ENCODE measurements at regions not wholly inside any gene's neighbourhood (a gene's known extent, or its start where the extent isn't known, plus 50 kb on each side); places are given as distances from the start of the nearest gene placed in this dataset.

DNA sequence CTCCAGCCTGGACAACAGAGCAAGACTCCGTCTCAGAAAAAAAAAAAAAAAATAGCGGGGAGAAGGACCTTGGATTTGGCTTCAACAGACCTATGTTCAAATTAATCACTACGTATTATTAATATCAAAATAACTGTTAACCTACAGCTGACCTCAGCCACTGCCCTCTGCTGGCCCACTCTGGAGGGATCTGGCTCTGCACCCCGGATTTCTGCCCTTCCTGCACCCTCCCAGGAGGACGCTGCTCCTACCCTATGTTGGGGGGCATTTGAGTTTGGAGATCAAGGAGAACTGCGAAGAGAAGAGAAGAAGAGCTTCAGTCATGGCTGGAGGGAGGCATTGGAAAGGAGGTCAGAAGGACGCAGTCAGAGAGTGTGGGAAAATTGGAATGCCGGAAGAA lies 96.7 kb downstream of the PSMG1 start:
- Histone ChIP-seq H3K9ac (ENCODE audit: low read length in 3 of 3) (no peak overlapping the region), H3K9me3 (ENCODE audit: control insufficient read depth in 2 of 3, insufficient read depth in 1 of 3, low read length in 3 of 3) (no peaks in the 10 kb centered on the region), H3K27me3 (ENCODE audit: control insufficient read depth, insufficient read depth, low read length) (no peaks in the 10 kb centered on the region), H3K36me3 (ENCODE audit: control insufficient read depth in 2 of 3, insufficient read depth in 3 of 3, low read length in 3 of 3) (no peaks in the 10 kb centered on the region), H3K4me1 (ENCODE audit: control insufficient read depth in 2 of 3, insufficient read depth in 2 of 3, low read depth in 1 of 3, low read length in 3 of 3) (peaks cover 0 to 3% (median 3%) of the 10 kb centered on the region in 3 donors), H3K27ac (ENCODE audit: low read depth in 2 of 2, low read length in 2 of 2) (no peak overlapping the region), H3K4me3 (ENCODE audit: low read length in 3 of 3) (no peak overlapping the region)
- FAIRE-seq (no peak), DNase-seq (no peak)
- intact Hi-C loops (cut with DNase I), result no loop called here
- TF ChIP-seq, protein P1, sequence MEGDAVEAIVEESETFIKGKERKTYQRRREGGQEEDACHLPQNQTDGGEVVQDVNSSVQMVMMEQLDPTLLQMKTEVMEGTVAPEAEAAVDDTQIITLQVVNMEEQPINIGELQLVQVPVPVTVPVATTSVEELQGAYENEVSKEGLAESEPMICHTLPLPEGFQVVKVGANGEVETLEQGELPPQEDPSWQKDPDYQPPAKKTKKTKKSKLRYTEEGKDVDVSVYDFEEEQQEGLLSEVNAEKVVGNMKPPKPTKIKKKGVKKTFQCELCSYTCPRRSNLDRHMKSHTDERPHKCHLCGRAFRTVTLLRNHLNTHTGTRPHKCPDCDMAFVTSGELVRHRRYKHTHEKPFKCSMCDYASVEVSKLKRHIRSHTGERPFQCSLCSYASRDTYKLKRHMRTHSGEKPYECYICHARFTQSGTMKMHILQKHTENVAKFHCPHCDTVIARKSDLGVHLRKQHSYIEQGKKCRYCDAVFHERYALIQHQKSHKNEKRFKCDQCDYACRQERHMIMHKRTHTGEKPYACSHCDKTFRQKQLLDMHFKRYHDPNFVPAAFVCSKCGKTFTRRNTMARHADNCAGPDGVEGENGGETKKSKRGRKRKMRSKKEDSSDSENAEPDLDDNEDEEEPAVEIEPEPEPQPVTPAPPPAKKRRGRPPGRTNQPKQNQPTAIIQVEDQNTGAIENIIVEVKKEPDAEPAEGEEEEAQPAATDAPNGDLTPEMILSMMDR (IDR thresholded peaks at IDR 0.05; ENCODE audit: borderline replicate concordance, extremely low read depth, insufficient read depth), result peak; percentile 16

DNA sequence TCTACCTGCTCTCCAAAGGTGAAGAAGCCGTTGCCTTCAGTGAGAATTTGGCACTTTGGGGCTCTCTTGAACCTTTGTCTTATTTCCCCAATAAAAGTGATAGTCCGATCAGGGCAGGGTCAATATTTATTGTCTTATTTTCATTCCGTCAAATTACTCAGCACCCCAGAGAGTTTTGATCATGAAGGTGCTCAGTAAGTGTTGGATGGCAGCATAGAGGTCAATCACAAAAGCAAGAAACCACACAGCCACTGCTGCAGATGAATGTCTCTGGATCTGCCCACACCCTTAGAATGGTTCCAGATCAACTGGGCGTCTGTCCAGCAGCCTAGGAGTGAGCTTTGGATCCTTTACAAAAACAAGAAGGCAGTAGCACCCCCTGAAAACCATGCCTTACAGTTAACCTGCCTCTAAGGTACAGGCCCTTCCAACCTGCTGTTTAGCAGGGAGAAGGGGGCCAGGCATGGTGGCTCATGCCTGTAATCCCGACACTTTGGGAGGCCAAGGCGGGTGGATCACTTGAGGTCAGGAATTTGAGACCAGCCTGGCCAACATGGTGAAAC lies 97.3 kb downstream of the PSMG1 start:
- Histone ChIP-seq H3K27ac (ENCODE audit: low read depth in 2 of 2, low read length in 2 of 2) (no peak overlapping the region), H3K9ac (ENCODE audit: low read length in 3 of 3) (no peak overlapping the region), H3K4me3 (ENCODE audit: low read length in 3 of 3) (no peak overlapping the region), H3K36me3 (ENCODE audit: control insufficient read depth in 2 of 3, insufficient read depth in 3 of 3, low read length in 3 of 3) (no peaks in the 10 kb centered on the region), H3K27me3 (ENCODE audit: control insufficient read depth, insufficient read depth, low read length) (no peaks in the 10 kb centered on the region), H3K4me1 (ENCODE audit: control insufficient read depth in 2 of 3, insufficient read depth in 2 of 3, low read depth in 1 of 3, low read length in 3 of 3) (peaks cover 0 to 3% (median 0%) of the 10 kb centered on the region in 3 donors), H3K9me3 (ENCODE audit: control insufficient read depth in 2 of 3, insufficient read depth in 1 of 3, low read length in 3 of 3) (no peaks in the 10 kb centered on the region)
- DNase-seq, result no peak
- intact Hi-C loops (cut with DNase I), result no loop called here
- FAIRE-seq, result no peak
- TF ChIP-seq, protein P1 (IDR thresholded peaks at IDR 0.05; ENCODE audit: borderline replicate concordance, extremely low read depth, insufficient read depth), result no peak

DNA sequence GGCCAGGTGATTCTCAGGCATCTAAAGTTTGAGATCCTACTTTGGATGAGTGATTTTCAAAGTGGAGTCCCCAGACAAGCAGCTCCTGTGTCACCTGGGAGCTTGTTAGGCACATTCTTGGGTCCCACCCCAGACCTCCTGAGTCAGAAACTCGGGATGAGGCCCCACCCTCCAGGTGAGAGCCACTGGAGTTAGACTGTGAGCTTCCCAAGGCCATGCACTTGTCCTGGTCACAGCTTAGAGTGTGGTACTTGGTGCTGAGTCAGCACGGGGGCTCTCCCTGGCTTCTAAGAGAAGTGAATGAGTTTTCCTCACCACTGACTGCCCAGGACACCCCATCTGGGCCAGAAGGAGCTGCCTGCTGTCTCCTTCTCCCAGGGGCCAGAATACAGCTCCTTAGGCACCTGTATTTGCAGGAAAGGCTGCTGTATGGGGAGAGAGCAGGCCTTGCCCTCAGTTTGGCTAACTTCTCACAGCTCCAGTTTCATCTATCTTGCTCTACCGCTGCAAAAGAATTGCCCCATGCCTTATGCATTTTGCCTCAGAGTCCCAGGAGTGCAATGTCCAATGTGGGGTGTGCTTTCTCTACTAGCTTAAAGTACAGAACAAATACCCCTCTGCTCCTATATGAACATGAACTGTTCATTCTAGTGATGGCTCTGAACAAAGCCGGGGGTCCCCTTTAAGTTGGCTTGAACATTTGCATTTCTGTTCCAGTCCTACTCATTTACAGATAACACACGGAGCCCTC lies 98.1 kb downstream of the PSMG1 start:
- H3K9ac ChIP-seq (ENCODE audit: low read length in 3 of 3), result no peak overlapping the region
- H3K27ac ChIP-seq (ENCODE audit: low read depth in 2 of 2, low read length in 2 of 2), result no peak overlapping the region
- H3K9me3 ChIP-seq (ENCODE audit: control insufficient read depth in 2 of 3, insufficient read depth in 1 of 3, low read length in 3 of 3), result no peaks in the 10 kb centered on the region
- H3K4me3 ChIP-seq (ENCODE audit: low read length in 3 of 3), result no peak overlapping the region
- no peaks in the 10 kb centered on the region for H3K36me3 ChIP-seq (ENCODE audit: control insufficient read depth in 2 of 3, insufficient read depth in 3 of 3, low read length in 3 of 3)
- H3K27me3 ChIP-seq (ENCODE audit: control insufficient read depth, insufficient read depth, low read length), result no peaks in the 10 kb centered on the region
- FAIRE-seq (no peak), DNase-seq (no peak)
- H3K4me1 ChIP-seq (ENCODE audit: control insufficient read depth in 2 of 3, insufficient read depth in 2 of 3, low read depth in 1 of 3, low read length in 3 of 3), result peaks cover 0 to 3% (median 0%) of the 10 kb centered on the region in 3 donors
- intact Hi-C loops (cut with DNase I), result no loop called here
- TF ChIP-seq, protein P1 (IDR thresholded peaks at IDR 0.05; ENCODE audit: borderline replicate concordance, extremely low read depth, insufficient read depth), result no peak

All from kidney (tissue), 13 donors.